Activated CD8-positive, alpha-beta memory T cell treated with anti-CD3 and anti-CD28 coated beads for 48 hours (primary cell): ENCODE measurements at regions not wholly inside any gene's neighbourhood (a gene's known extent, or its start where the extent isn't known, plus 50 kb on each side); places are given as distances from the start of the nearest gene placed in this dataset.

Source experiments
- DNase-seq, 3 experiments: peaks; one replicate each; pipeline ENCODE4 v3.0.0-alpha.2; 2020; ENCODE audit warnings: low read depth in 2 of 3, low spot score in 2 of 3

DNA sequence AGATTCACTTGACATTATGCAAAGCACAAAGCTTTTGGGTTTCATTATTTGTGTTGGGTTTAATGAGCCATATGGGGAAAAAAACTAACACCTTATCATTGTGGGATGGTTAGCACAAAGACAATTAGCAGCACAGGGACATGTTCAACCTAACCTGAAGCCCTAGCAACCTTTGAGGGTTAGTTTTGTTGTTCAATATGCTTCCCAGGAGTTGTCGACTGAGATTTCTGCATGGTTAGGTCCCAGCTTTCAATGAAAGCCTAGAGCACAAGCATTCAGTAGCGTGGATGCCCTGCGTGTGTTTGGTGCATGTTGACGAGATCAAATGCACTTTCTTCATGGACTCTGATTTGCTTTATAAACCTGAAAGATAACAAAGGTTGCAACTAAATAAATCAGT, 565.2 kb upstream of the TLE4 start:
- no peak for DNase-seq

DNA sequence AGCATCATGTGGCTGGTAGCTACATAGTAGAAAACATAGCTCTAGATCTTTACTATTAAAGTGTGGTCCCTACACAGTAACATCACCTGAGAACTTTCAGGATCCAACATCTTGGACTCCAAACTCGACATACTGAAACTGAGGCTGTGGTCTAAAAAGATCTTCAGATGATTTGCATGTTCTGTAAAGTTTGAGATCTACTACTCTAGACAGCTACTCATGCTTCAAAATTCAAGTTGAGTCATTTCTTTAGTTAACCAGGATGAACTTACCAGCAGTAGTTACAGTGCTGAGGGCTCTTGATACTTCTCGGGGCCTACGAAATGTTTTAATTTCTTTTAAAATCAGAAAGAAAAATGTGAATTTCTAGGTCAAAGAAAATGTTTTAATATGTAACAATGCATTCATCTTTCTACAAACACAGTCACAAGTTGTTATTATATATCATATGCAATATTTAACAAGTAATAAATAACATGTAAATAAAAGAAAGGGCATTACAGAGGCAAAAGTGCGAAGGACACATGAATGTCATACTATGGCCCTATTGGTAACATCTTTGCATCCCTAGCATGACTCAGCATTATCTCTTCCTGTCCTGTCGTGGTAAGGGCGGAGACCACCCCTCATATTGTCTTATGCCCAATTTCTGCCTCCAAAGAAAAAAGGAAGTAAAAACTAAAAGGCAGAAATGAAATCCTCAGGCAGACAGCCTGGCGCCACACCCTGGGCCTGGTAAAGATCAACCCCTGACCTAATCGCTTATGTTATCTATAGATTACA, 563.9 kb upstream of the TLE4 start:
- DNase-seq, result no peak

DNA sequence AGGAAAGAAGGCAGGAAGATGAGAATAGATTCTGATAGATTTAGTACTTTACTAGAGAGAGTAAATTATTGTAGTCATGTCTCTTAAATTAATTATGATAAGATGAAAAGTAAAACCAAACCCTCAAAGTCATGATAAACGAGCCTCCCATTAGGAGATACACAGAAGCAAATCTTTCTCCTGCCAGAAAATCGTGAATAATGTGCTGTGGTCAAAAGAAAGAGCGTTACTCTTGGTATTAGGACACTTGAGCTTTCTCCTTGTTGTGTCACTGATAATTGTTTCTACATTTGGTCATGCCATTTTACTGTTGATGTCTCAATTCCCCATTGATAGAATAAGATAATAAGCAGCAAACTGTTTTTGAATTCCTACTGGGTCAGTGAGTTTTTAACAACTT, 562.8 kb upstream of the TLE4 start:
- DNase-seq, result no peak

DNA sequence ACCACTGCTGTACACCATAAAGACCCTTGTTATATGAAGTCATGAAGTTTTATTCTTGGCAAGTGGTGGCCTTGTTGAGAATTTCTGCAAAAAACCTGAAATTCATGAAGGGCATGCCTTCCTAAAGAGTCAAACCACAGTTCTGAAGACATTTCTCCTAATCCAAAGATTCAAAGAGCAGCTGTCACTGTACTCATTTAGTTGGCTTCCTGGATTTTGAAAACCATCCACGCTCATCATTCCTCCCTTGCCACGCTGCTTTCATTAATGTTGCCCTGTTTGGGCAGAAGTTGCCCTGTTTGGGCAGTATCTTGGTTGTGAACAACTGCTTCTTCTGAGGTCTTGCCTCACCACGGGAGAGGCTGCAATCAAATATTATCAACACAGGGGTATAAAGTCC, 560.3 kb upstream of the TLE4 start:
- DNase-seq, result no peak

DNA sequence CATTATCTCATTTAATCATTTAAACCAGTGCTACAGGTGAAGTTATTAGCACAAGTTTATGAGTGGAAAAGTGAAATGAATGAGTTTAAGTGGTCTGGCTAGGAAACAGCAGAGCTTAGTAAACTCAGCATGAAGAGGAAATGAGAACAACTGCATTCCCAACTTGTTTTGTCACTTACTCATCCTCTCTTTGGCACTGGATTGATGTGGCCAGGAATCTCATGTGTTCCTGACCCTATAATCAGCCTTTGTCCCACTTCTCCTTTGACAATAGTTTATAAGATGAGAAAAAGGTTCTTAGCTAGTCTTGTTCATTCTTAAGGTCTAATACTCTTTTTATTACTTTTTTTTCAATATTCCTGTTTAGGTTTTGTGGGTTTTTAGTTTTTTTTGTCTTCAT, 559.2 kb upstream of the TLE4 start:
- DNase-seq, result no peak

DNA sequence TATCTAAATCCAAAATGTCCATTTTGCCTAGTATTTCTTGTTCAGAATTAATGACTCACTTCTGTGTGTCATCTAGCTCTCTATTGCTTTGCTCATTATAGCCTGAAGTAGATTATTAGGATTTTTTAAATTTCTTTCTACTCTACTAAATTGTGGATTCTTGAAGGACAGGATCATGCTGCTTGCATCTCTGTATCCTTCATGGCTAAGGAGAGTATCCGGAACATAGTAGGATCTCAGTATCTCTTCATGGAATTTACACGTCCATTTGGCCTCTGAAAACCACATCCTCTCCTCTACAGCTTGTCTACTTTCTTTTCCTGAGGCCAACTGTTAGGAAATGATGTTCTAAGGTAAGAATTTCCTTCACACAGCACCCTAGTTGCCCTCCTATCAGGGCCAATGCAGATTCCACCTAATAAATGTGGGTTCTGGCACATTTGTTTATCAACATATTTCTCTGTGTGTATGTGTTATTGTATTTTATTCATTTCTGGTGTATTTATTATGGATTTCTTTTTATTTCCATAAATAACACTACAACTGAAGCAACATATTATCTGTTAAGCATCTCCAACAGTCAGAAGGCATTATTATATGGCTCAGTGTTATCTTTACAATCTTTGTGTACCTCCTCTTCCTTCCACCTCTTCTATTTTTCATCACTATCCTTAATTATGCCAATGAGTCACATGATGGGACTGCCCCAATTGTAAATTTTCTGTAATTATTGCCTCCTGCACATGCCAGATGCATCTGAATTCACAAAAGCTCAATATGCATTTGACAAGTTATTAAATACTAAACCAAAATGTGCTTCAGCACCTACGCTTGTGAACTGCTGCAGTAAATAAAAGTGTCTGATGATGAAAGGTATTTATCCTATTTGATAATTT, 557.8 kb upstream of the TLE4 start:
- no peak for DNase-seq

DNA sequence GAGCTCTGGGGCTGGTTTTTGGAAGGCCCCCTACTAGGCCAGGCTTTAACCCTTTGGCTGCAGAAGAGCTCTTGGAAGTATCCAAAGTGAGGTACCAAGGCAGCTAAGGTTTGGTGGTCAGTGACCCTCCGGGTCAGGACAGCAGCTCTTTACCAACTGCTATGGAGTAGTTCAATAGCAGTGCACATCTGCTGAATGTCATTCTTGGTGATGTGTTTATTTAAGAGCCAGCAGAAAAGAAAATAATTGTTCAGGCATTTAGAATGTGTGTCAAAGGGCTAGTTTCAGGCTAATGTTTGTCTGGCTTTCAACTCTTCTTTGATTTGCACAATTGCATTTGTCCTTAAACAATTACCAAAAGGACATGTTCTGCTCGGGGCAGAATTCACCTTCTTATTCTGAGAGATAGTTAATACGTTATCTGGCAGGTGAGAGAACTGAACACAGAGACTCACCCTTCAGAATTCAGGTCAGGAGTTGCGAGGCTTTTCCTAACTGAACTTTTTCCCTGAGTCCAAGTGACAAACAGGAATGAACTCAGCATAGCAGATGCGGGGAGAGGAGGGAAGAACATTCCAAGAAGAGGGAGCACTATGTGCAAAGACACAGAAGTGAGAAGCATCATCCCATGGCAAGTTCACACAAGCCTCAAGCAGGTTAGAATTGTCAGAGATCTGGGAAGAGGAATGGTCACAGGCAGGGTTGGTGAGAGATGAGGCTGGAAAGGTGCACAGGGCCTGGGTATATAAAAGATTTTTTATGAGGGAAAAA, 556.7 kb upstream of the TLE4 start:
- no peak for DNase-seq

DNA sequence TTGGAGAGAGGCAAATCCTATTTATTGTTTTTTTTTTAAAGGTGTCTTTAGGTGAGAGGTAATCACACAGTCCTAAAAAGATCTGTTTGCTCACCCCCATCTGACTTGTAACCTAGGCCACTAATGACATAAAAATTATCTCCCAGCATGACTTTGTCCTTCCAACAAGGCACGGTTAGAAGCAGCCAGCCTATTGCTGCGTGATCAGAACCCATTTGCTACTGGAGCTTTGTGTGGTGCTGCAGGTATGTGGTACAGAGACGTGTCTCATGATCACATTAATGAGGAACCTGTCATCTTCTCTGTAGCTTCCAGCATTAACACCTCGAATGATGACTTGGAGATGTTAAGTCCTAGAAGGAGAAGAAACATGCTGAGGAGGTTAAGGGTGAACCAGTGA, 555.8 kb upstream of the TLE4 start:
- no peak for DNase-seq

DNA sequence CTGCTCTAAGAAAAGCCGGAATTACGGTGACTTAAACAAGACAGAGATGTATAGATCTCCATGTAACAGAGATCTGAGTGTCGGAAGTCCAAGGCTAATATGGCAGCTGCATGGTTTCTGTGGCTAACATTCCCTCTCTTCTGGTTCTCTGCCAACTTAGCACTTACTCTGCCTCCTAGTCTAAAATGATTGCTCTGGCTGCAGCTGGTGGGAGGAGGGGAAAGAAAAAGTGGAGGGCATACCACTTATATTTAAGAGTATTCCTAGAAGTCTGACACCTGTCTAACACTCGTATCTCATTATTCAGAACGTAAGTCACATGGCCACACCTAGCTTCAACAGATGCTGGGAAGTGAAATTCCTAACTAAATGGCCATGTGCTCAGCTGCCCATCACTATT, 551.5 kb upstream of the TLE4 start:
- DNase-seq, result no peak

DNA sequence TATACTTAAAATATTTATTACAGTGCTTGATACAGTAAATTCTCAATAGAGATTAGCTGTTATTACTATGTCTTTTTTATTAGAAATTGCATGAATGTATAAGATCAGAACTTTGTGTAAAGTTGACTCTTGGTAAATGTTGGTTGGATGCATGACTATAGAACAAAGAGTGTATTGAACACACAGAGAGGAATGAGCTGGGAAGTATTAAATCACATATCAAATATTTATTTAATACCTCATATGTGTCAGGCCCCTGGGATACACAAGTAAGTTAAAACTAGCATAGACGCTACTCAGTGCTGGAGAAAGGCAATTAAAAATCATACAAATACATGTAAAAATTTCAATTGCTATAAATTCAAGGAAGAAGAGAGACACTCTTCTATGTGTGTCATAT, 550.7 kb upstream of the TLE4 start:
- no peak for DNase-seq

DNA sequence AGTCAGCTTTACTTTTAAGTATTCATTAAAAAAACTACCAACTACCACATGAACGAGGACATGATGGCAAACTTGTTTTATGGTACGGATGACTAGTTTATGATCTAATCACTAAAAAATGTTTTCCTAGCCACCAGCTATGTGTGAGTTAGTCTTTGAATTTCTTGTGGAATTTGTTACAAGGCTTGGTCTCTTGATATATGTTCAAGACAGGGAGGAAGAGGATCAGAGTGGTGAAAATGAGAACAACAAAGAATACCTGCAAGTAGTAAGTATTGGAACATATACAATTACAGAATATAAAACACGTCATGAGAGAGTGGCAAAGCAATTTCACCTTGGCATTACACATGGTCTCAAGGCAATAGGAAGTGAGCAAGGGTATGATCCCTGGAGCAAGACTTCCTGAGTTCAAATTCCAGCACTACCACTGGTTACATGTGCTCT, 548.6 kb upstream of the TLE4 start:
- DNase-seq, result no peak

DNA sequence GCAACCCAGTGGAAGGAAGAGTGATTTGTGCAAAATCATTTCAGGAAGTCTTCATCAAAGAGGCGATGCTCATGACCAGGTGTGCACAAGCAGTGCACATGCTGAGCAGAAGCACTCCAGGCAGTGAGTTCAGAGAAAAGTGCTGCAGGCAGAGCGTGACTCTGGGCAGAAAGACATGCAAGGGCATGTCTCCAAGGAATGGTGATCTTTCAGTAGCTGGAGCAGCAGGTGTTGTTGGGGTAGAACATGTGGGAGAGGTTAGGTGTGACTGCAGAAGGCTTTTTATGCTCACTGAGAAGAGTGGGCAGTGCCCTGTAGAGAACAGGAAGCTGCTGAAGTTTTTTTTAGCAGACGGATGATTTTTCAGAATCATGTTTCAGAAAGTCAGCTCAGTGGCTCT, 545.4 kb upstream of the TLE4 start:
- DNase-seq, result no peak

DNA sequence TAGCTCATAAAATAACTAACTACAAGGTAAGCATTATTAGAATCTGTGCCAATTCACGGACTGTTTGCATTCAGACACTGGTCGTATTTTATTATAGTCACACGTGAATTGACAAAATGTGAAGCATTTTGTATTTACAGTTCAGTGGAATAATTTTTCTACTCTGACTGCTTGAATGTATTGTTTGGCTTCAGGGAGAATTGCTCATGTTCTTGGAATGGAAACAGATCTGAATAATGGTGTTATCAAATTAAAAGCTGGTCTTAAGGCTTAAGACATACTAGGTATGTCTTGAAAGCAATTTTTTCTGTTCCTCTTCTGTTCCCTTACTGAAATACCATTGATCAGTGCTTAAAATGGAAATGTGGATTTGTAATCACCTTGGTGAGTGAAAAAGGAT, 543.7 kb upstream of the TLE4 start:
- DNase-seq, result no peak

DNA sequence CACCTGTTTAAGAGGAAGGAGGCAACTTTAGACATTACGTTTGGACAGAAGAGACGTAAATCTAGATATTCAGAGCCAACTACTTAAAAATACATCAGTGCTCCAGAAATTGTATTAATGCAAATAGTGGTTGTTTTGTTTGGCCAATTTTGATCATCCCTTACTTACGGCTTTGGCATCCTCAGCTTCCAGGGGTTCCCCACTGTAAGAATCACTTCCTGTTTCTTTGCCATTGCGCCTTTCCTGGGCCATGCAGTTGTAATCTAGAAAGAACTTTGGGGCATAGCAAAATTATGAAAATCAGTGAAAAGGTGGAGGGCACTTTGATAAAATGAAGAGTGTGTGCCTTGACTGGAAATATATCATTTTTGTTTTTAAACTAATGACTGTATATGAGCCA, 537.2 kb upstream of the TLE4 start:
- DNase-seq, result no peak

DNA sequence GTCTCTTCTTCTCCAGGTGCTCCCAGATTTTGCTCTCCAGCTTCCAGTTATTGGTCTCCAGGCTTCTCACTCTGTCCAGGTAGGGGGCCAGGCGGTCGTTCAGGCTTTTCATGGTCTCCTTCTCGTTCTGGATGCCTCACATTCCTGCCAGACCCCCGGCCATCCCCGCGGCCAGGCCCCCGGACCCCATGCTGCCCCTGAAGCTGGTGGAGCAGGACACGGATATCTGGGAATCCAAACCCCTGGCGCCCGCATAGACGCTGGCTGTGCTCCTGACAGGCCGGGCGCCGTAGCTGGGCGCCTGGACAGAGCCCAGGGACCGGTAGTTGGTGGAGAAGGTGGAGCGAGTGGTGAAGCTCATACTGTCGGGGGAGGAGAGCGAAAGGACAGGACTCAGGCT, 534.4 kb upstream of the TLE4 start:
- DNase-seq, result no peak

DNA sequence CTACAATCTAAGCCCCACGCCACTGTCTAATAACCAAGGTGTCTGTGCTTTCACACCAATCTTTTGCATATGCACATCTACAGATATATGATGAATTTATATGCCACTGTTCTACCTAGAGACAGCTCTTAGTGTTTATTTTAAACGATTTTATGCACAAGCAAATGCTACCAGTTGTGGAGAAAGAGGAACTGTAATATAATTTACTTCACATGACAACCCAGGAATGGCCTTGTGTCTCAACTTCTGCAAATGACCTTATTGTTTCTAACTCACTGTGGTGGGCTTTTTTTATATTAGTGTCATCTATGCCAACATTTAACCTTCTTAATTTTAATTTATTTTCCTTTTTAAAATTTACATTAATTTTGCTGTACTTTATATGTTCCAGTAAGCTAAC, 531.1 kb upstream of the TLE4 start:
- no peak for DNase-seq

DNA sequence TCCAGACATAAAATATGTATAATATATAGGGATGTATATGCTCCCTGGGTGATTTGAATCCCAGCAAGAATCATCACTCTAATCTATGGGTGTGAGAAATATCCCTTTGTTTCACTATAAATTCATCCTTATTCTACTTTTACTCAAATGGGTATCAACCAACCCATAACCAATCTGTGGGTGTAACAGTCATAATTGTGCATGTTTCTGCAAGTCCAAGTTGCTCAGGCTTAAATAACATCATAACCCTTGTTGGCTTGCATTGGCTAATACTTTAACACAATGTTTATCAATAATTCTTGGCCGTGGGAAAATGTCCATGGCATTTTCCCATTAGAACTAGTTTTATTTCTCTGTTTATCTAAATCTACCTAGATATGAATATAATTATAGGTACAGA, 530.5 kb upstream of the TLE4 start:
- DNase-seq, result no peak

DNA sequence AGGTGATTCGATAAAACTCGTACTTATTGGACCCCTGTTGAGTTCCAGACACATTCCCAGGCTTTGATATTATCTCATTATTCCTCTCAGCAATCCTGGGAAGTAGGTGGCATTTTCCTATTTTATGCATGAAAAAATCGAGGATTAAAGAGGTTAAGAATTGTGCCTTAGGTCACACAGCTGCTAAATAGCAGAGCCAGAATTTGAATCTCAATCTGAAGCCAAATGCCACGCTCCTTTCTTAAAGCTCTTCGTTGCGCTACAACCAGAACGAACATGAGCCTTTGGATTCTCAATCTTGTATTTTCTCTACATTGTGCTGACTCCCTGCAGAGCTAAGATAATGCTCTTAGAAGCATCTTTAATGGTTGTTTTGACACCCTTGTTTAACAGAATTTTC, 527.8 kb upstream of the TLE4 start:
- no peak for DNase-seq

DNA sequence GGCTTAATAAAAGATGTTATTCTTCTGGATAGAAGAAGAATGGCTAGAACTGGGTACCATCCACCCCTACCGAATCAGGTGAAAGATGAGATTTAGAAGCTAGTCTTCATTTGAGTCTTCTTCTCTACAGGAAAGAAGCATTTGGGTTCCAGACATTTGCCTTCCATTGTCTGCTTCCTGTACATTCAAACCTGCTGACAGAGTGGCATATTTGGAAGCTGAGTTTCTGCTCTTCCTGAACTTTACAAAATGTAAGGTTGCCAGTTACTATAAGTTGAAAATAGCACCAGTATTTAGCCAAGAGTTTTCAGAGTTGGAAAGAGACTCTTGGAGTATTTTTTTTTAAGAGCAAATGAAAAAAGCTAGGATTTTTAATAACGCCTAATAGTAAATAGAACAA, 525.4 kb upstream of the TLE4 start:
- DNase-seq, result no peak

DNA sequence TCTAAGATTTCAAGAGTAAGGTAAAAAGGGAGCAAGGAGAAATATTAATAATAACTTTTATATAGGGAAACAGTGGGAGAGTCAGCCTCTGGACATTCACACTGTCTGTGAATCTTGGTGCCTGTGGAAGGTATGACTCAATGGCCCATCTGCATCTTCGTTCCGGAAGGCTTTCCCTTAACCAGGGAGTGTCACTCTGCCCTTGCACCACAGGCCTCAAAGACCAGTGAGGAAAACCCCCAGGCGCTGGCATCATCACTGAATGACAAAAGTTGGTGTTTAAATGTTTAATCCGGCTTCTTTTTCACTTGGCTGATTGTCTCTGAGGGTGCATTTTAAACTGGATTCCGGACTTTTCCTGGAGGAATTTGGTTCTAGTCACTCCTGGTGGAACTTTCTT, 522.4 kb upstream of the TLE4 start:
- no peak for DNase-seq

DNA sequence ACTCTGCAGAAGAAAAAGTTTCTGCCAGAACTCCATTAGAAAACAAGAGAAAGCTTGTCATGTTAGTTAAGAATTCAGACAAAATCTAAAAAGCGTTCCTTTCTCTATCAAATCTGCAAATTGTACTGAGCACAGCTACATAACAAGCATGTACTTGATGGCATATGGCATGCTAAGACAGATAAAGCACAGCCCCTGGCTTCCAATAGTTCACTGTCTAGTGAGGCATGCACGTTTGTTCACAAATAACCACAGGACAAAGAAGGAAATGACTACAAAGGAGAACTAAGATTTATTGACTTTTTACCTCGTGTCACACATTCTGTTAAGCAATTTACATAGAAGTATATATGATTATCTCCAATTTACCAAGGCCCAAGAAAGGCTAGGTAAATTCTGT, 518.2 kb upstream of the TLE4 start:
- DNase-seq, result no peak

DNA sequence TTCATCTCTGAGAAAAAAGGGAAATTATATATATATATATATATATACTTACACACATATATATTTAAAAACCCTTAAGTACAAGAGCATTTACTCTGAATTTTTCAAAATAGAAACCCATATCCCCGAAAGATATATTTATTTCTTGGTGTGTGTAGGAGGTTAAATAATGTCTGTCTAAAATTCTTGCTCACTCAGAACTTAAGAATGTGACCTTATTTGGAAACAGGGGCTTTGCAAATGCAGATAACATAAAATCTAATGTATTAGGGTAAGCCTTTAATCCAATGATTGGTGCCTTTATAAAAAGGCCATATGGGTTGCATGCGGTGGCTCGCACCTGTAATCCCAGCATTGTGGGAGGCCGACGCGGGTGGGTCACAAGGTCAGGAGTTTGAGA, 517.3 kb upstream of the TLE4 start:
- DNase-seq, result no peak
